Colon (tissue), 2 donors: ENCODE measurements at regions not wholly inside any gene's neighbourhood (a gene's known extent, or its start where the extent isn't known, plus 50 kb on each side); places are given as distances from the start of the nearest gene placed in this dataset.
A peak's percentile ranks its signal among the peaks of the same experiment; 100 is the strongest.
"Not testable (repeated sequence)": the region's sequence is repeated elsewhere in the genome, so short reads cannot be mapped to it uniquely, and the experiment has no call there.

ENCODE experiments used
- FAIRE-seq: peaks from 2 replicates; lab custom pipeline; 2012; peaks lifted over from hg19 to GRCh38; lab: Jason Lieb, UNC
- donor health status: control.
- donor health status: control.

GRCh38 chr4:174400603-174401302 lies 117.0 kb downstream of the CEP44 start:
- FAIRE-seq, result not testable (repeated sequence)

- no peak for FAIRE-seq
Observed at GRCh38 chr4:174398728-174399127, 115.0 kb downstream of the CEP44 start.

- no peak for FAIRE-seq
Observed at GRCh38 chr4:174397366-174398155, 113.8 kb downstream of the CEP44 start.

GRCh38 chr4:174396599-174397110 lies 112.9 kb downstream of the CEP44 start:
- peak; percentile 89 for FAIRE-seq

GRCh38 chr4:174394915-174395314 lies 111.2 kb downstream of the CEP44 start:
- no peak for FAIRE-seq

GRCh38 chr4:174389439-174389838 lies 105.7 kb downstream of the CEP44 start:
- FAIRE-seq, result no peak

- no peak for FAIRE-seq
Observed at GRCh38 chr4:174388461-174389145, 104.9 kb downstream of the CEP44 start.

- FAIRE-seq, result peak; percentile 33
Observed at GRCh38 chr4:174387721-174388120, 104.0 kb downstream of the CEP44 start.

GRCh38 chr4:174387143-174387542 lies 103.4 kb downstream of the CEP44 start:
- no peak for FAIRE-seq

GRCh38 chr4:174383783-174384182 lies 100.1 kb downstream of the CEP44 start:
- FAIRE-seq, result no peak

GRCh38 chr4:174382938-174383605 lies 99.4 kb downstream of the CEP44 start:
- not testable (repeated sequence) for FAIRE-seq
